ENCODE measurements at regions not wholly inside any gene's neighbourhood (a gene's known extent, or its start where the extent isn't known, plus 50 kb on each side); places are given as distances from the start of the nearest gene placed in this dataset.

GRCh38 chr15:91522605-91523332, 330.7 kb upstream of the SLCO3A1 start:
- no peak for TF ChIP-seq POU2F2 (IDR thresholded peaks at IDR 0.05; ENCODE audit: low read depth, low read length)
- TF ChIP-seq POLR2A (IDR thresholded peaks at IDR 0.05; ENCODE audit: low read depth, low read length) = no peak

Measured in GM12891 (cell line).